Mesodermal cell (in vitro differentiated cells): ENCODE measurements at regions not wholly inside any gene's neighbourhood (a gene's known extent, or its start where the extent isn't known, plus 50 kb on each side); places are given as distances from the start of the nearest gene placed in this dataset.

Experiments used
- H3K27ac ChIP-seq: 2 replicates; pipeline ENCODE4 v1.7.0; 2013; ENCODE audit warnings: mild to moderate bottlenecking, low read depth, low read length, moderate library complexity; ENCODE audit not compliant: severe bottlenecking
- H3K36me3 ChIP-seq: 2 replicates; pipeline ENCODE4 v1.7.1; 2013; ENCODE audit warnings: mild to moderate bottlenecking, low read length, moderate library complexity; ENCODE audit not compliant: control insufficient read depth, insufficient read depth
- H3K4me1 ChIP-seq: one replicate; pipeline ENCODE4 v1.7.1; 2013; ENCODE audit warnings: mild to moderate bottlenecking, low read length; ENCODE audit not compliant: insufficient read depth, control insufficient read depth, poor library complexity, severe bottlenecking
- H3K4me3 ChIP-seq: 2 replicates; pipeline ENCODE4 v1.7.0; 2013; ENCODE audit warnings: low read length, control low read depth, mild to moderate bottlenecking; ENCODE audit not compliant: insufficient read depth, poor library complexity, severe bottlenecking; ENCODE audit errors: extremely low read depth
- H3K9me3 ChIP-seq: 2 replicates; pipeline ENCODE4 v1.7.1; 2013; ENCODE audit warnings: mild to moderate bottlenecking, low read length, moderate library complexity; ENCODE audit not compliant: control insufficient read depth
- WGBS, 2 experiments: methylation state at CpG; one replicate each; pipeline ENCODE4 v1.1.5; 2013; ENCODE audit warnings: missing lambda C conversion rate in 2 of 2; ENCODE audit not compliant: insufficient coverage in 2 of 2; 5-methylcytosine and 5-hydroxymethylcytosine counted together

DNA sequence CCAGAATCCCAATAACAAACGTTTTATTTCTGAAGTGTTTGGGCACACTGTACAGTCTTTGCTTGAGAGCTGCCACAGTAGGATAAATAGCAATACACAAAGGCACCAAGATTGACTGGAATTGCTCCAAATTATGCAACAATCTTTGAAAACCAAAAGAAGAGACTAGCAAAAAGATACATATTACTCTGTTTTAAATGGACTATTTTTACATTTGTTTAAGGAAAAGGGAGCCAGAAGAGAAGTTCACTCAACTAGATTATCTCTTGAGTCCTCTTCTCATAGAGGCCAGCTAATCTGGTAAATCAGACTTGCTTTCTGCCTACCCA is 385.0 kb upstream of the SLC30A5 start:
- H3K9me3 ChIP-seq = no peaks in the 10 kb centered on the region
- H3K4me1 ChIP-seq = peaks cover 15% of the 10 kb centered on the region
- H3K4me3 ChIP-seq = no peak overlapping the region
- WGBS, 2 experiments = no CpG with 5 or more reads among the region's 1 CpG
- no peaks in the 10 kb centered on the region for H3K36me3 ChIP-seq
- no peak overlapping the region for H3K27ac ChIP-seq

GRCh38 chr5:68709239-68709638 is 384.6 kb upstream of the SLC30A5 start:
- WGBS, 2 experiments = 100% methylated on average over 1 of the region's 2 CpGs
- no peaks in the 10 kb centered on the region for H3K36me3 ChIP-seq
- H3K4me1 ChIP-seq = peaks cover 15% of the 10 kb centered on the region
- H3K9me3 ChIP-seq = no peaks in the 10 kb centered on the region
- no peak overlapping the region for H3K27ac ChIP-seq
- no peak overlapping the region for H3K4me3 ChIP-seq

GRCh38 chr5:68710514-68710913 is 383.3 kb upstream of the SLC30A5 start:
- H3K36me3 ChIP-seq = no peaks in the 10 kb centered on the region
- H3K9me3 ChIP-seq = no peaks in the 10 kb centered on the region
- WGBS, 2 experiments = 93 to 100% methylated on average over 1 of the region's 1 CpG
- no peak overlapping the region for H3K4me3 ChIP-seq
- peaks cover 15% of the 10 kb centered on the region for H3K4me1 ChIP-seq
- H3K27ac ChIP-seq = no peak overlapping the region

DNA sequence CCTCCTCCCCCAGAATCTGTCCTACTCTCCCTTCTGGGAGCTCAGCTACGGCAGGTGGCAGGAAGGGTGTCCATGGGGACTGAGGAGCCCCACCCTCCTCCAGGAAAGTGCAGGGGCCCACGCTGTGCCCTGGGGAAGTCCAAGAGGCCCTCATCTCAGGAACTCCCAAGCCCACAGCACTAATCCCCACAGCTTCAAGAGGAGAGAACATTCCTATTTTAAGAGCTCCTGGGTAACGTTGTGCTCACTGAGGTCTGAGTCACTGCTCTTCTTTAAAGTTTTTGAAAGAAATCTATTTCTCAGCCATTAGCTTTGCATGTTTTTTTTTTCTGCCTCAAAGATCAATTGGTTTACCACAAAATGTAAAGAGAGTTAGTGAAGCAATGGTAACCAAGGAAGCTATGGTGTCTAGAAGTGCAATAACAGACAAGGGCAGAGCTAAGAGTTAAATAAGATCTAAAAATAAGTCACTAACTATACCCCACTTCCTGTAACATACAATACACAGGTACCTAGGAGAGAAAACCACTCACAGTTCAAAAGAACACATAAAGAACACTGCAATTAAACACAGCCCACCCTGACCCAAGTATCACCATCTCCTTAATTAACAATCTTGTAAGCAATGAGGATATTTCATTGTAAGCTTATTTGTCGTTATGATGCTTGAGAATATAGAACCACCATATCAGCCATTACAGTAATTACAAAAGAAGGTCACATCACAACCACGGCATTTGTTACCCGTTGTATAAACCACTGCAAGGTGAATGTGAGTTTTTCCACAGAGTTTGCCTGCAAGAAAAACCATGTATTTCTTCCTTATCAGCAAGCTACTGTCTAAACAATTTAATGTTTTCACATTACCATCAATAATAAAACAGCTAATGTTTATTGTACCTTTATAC is 382.3 kb upstream of the SLC30A5 start:
- WGBS, 2 experiments = 75 to 90% methylated on average over 3 of the region's 6 CpGs
- peak overlapping the region; percentile 16 for H3K27ac ChIP-seq

GRCh38 chr5:68714810-68715209 is 379.0 kb upstream of the SLC30A5 start:
- WGBS, 2 experiments = 86 to 90% methylated on average over 6 of the region's 6 CpGs
- H3K36me3 ChIP-seq = no peaks in the 10 kb centered on the region
- no peak overlapping the region for H3K27ac ChIP-seq
- H3K4me1 ChIP-seq = peaks cover 8% of the 10 kb centered on the region
- H3K9me3 ChIP-seq = no peaks in the 10 kb centered on the region
- no peak overlapping the region for H3K4me3 ChIP-seq

More for the DNA sequence above, 382.3 kb upstream of the SLC30A5 start:
- peaks cover 15% of the 10 kb centered on the region for H3K4me1 ChIP-seq
- H3K36me3 ChIP-seq = no peaks in the 10 kb centered on the region
- H3K9me3 ChIP-seq = no peaks in the 10 kb centered on the region
- H3K4me3 ChIP-seq = no peak overlapping the region

GRCh38 chr5:68720884-68721610 is 372.8 kb upstream of the SLC30A5 start:
- Histone ChIP-seq H3K36me3 (no peaks in the 10 kb centered on the region), H3K9me3 (no peaks in the 10 kb centered on the region), H3K4me3 (no peak overlapping the region), H3K4me1 (no peaks in the 10 kb centered on the region), H3K27ac (no peak overlapping the region)
- 91 to 100% methylated on average over 1 to 4 of the region's 6 CpGs for WGBS, 2 experiments

- 73 to 95% methylated on average over 3 to 7 of the region's 7 CpGs for WGBS, 2 experiments
- no peaks in the 10 kb centered on the region for H3K4me1 ChIP-seq
- H3K4me3 ChIP-seq = no peak overlapping the region
- no peaks in the 10 kb centered on the region for H3K9me3 ChIP-seq
- H3K36me3 ChIP-seq = no peaks in the 10 kb centered on the region
- H3K27ac ChIP-seq = no peak overlapping the region
Measured at GRCh38 chr5:68722357-68722756, 371.5 kb upstream of the SLC30A5 start.

DNA sequence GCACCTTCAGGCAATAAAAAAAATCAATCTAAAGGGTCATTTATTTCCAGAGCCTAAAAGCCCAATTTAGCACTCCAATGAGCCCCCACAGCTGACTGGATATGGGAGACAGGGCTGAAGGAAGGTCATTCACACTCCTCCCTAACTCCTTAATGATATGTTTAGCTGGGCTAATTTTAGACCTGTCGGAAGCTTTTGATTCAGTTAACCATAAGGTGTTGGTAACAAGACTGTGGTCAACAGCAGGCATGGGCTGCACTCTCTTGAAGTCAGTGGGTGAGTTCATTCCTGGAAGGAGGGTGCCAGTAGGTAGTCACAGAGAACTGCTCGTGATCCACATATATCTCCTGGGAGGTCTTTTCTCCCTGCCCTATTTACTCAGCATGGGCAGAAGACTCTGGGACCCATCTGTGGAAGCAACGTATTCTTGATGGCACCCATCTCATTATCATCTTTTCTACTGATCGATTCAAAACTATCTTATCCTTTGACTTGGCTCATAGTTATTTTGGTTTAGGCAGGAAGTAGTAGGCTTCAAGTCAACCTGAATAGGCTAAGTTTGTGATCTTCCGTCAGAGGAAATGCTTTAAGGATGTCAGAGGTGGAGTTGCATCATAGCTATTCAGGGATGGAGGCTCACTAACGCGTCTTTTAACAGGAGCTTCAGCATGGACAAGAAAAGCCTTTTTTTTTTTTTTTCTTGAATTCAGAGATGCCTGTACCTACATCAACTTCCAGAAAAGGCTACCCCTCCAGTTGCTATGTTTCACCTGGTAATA is 367.7 kb upstream of the SLC30A5 start:
- Histone ChIP-seq H3K36me3 (no peaks in the 10 kb centered on the region), H3K4me1 (peaks cover 2% of the 10 kb centered on the region), H3K4me3 (no peak overlapping the region), H3K27ac (no peak overlapping the region), H3K9me3 (no peaks in the 10 kb centered on the region)
- 94 to 98% methylated on average over 3 to 5 of the region's 7 CpGs for WGBS, 2 experiments

DNA sequence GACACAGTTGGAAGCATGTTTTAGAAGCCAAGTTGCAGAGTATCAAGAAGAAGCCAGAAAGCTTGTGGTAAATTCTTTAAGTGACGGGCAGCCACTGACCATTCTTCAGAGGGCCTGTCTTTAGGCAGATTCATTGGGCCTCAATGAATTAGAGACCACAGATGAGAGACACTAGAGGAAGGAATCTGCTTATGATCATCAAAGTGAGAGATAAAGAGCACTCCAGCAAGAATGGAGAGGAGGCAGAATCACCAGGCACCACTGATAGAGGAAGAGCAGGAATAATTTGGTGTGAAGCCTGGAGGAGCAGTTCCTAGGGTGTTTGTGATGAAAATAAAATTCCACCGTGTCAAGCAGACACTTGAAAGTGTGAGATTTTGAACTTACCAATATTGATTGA is 365.9 kb upstream of the SLC30A5 start:
- H3K4me1 ChIP-seq = peaks cover 4% of the 10 kb centered on the region
- WGBS, 2 experiments = 65 to 78% methylated on average over 1 to 2 of the region's 2 CpGs
- no peak overlapping the region for H3K4me3 ChIP-seq
- no peaks in the 10 kb centered on the region for H3K36me3 ChIP-seq
- H3K9me3 ChIP-seq = no peaks in the 10 kb centered on the region
- no peak overlapping the region for H3K27ac ChIP-seq

- Histone ChIP-seq H3K4me3 (no peak overlapping the region), H3K9me3 (no peaks in the 10 kb centered on the region), H3K36me3 (no peaks in the 10 kb centered on the region), H3K27ac (no peak overlapping the region), H3K4me1 (peaks cover 4% of the 10 kb centered on the region)
- WGBS, 2 experiments = 63 to 67% methylated on average over 2 to 3 of the region's 4 CpGs
Measured at GRCh38 chr5:68729678-68730077, 364.1 kb upstream of the SLC30A5 start.
